NCI-H1417 (cell line): ENCODE measurements at regions not wholly inside any gene's neighbourhood (a gene's known extent, or its start where the extent isn't known, plus 50 kb on each side); places are given as distances from the start of the nearest gene placed in this dataset.
"Not testable (repeated sequence)": the region's sequence is repeated elsewhere in the genome, so short reads cannot be mapped to it uniquely, and the experiment has no call there.

ENCODE experiments used
- DNase-seq, 3 experiments: peaks; one replicate each; lab custom pipeline; 2025; lab: John Stamatoyannopoulos, UW

GRCh38 chrX:144197057-144197456, 313.2 kb downstream of the UBE2NL start:
- not testable (repeated sequence) for DNase-seq

- DNase-seq, result not testable (repeated sequence)
These were observed 318.9 kb downstream of the UBE2NL start for GRCh38 chrX:144202726-144203125.

GRCh38 chrX:144208360-144209024, 324.6 kb downstream of the UBE2NL start:
- not testable (repeated sequence) for DNase-seq

GRCh38 chrX:144214651-144215050, 330.8 kb downstream of the UBE2NL start:
- DNase-seq, result no peak

- no peak for DNase-seq
These were observed 335.2 kb downstream of the UBE2NL start for GRCh38 chrX:144219035-144219434.

- DNase-seq, result not testable (repeated sequence)
These were observed 347.4 kb downstream of the UBE2NL start for GRCh38 chrX:144231116-144231785.

GRCh38 chrX:144253356-144253755, 369.5 kb downstream of the UBE2NL start:
- DNase-seq, result no peak

- no peak for DNase-seq
These were observed 375.2 kb downstream of the UBE2NL start for GRCh38 chrX:144259054-144259453.

GRCh38 chrX:144265641-144266040, 381.8 kb downstream of the UBE2NL start:
- no peak for DNase-seq

- peak in 2 of 3 experiments; percentile 63 to 92 for DNase-seq
These were observed 391.5 kb downstream of the UBE2NL start for GRCh38 chrX:144275367-144275766.

- DNase-seq, result no peak
These were observed 392.0 kb downstream of the UBE2NL start for GRCh38 chrX:144275843-144276242.

GRCh38 chrX:144293229-144293628, 409.4 kb downstream of the UBE2NL start:
- DNase-seq, result no peak

- DNase-seq, result no peak
These were observed 412.1 kb downstream of the UBE2NL start for GRCh38 chrX:144295921-144296320.

- DNase-seq, result no peak
These were observed 413.4 kb downstream of the UBE2NL start for GRCh38 chrX:144297221-144297620.

GRCh38 chrX:144327495-144327894, 443.6 kb downstream of the UBE2NL start:
- no peak for DNase-seq

- DNase-seq, result no peak
These were observed 449.6 kb downstream of the UBE2NL start for GRCh38 chrX:144333429-144333828.

- DNase-seq, result no peak
These were observed 450.7 kb downstream of the UBE2NL start for GRCh38 chrX:144334577-144334976.

GRCh38 chrX:144335402-144335801, 451.5 kb downstream of the UBE2NL start:
- DNase-seq, result no peak

GRCh38 chrX:144379156-144379555, 495.3 kb downstream of the UBE2NL start:
- DNase-seq, result no peak

GRCh38 chrX:144388738-144389137, 504.9 kb downstream of the UBE2NL start:
- no peak for DNase-seq
